ENCODE measurements at regions not wholly inside any gene's neighbourhood (a gene's known extent, or its start where the extent isn't known, plus 50 kb on each side); places are given as distances from the start of the nearest gene placed in this dataset.

DNA sequence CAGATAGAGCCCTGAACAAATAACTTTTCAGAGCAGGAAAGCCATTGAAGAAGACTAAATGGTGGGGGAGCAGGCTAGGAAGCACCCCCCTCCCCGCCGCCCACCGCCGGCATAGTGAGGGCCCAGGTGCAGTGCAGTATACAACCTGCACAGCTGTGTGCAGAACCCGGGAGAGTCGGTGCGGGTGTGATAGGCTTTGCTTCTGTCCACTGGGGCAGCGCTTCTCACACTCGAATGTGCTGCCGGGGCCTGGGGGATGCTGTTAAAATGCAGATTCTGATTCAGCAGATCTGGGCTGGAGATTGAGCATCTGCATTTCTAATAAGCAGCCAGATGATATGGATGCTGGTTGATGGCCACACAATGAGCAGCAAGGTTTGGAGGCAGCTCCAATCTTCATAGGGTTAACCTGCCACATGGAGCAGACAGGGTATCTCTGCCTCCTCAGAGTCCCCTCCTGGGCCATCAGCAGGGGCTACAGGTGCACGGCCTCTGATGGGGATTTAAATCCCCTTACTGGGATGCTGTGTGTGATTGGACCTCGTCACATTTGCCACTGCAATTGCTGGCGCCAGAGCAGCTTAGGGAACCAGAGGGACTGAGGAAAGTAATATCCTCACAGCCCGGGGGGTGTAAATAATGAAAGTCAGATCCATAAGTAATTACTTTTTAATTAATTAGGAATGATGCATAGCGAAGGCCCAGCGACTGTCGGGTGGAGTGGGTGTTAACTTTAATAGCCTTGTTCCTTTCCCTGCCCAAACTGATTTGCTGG is 172.0 kb upstream of the RPL38 start:
- TF ChIP-seq POLR2A (IDR thresholded peaks at IDR 0.05; ENCODE audit: extremely low read depth, insufficient read length) (no peak), MAX (IDR thresholded peaks at IDR 0.05; ENCODE audit: low read depth, low read length) (no peak), MYC (IDR thresholded peaks at IDR 0.05; ENCODE audit: low read depth, low read length) (no peak)
- TF ChIP-seq, protein P1, sequence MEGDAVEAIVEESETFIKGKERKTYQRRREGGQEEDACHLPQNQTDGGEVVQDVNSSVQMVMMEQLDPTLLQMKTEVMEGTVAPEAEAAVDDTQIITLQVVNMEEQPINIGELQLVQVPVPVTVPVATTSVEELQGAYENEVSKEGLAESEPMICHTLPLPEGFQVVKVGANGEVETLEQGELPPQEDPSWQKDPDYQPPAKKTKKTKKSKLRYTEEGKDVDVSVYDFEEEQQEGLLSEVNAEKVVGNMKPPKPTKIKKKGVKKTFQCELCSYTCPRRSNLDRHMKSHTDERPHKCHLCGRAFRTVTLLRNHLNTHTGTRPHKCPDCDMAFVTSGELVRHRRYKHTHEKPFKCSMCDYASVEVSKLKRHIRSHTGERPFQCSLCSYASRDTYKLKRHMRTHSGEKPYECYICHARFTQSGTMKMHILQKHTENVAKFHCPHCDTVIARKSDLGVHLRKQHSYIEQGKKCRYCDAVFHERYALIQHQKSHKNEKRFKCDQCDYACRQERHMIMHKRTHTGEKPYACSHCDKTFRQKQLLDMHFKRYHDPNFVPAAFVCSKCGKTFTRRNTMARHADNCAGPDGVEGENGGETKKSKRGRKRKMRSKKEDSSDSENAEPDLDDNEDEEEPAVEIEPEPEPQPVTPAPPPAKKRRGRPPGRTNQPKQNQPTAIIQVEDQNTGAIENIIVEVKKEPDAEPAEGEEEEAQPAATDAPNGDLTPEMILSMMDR (IDR thresholded peaks at IDR 0.05; ENCODE audit: low read depth, low read length) = no peak
